K562 (cell line): ENCODE measurements at regions not wholly inside any gene's neighbourhood (a gene's known extent, or its start where the extent isn't known, plus 50 kb on each side); places are given as distances from the start of the nearest gene placed in this dataset.

Experiments
- ATAC-seq: fragments of 200-7000 bp; cut with Tn5 transposase; 3 replicates; pipeline ENCODE4 v1.9.1; 2020; ENCODE audit warnings: moderate library complexity
- BruUV-seq: library from RNA; stranded (reverse); fragments of 400-500 nt; replicated peaks from 2 replicates; lab custom pipeline; 2021; lab: Mats Ljungman, UMichigan
- CTCF ChIA-PET: fragments of 300-600 bp; formaldehyde crosslinking; extraction: SDS; loops from one replicate; lab custom pipeline; 2021; ENCODE audit warnings: low intra/inter-chr PET ratio; lab: Yijun Ruan, JAX
- POLR2A ChIA-PET: fragments of 300-600, 350-650 bp; sonication (Branson Sonifier 250); formaldehyde crosslinking; extraction: SDS; loops from one replicate; lab custom pipeline; 2021; ENCODE audit warnings: antibody characterized with exemption, inconsistent platforms; lab: Yijun Ruan, JAX
- DNase-seq, 4 experiments: peaks; one replicate each; pipeline versions ENCODE4 v3.0.0 to v3.0.0-alpha.2; 2011 to 2018; ENCODE audit warnings: low spot score in 3 of 4, mixed read lengths in 3 of 4; ENCODE audit errors: extremely low read depth in 1 of 4
- FAIRE-seq: peaks from 2 replicates; lab custom pipeline; 2011; peaks lifted over from hg19 to GRCh38; lab: Jason Lieb, UNC
- H2AFZ ChIP-seq: 2 replicates; pipeline ENCODE4 v1.6.0; 2011; ENCODE audit warnings: low read depth, low read length, control low read depth, inconsistent platforms
- H3K27ac ChIP-seq: fragments of 200-600 bp; 3 replicates; pipeline ENCODE4 v1.8.0; 2011; ENCODE audit warnings: low read depth, mild to moderate bottlenecking, control low read depth, inconsistent platforms, low read length, moderate library complexity, mixed read lengths; ENCODE audit errors: extremely low read depth
- H3K27me3 ChIP-seq, 2 experiments: fragments of 300-600 bp in 1 of 2; 2 replicates in 1 of 2; 3 replicates in 1 of 2; pipeline versions ENCODE4 v1.6.0 to v1.8.0; 2011; ENCODE audit warnings: inconsistent platforms in 2 of 2, low read length in 2 of 2, mild to moderate bottlenecking in 1 of 2, mixed read lengths in 1 of 2, moderate library complexity in 1 of 2; ENCODE audit not compliant: control insufficient read depth in 2 of 2, insufficient read depth in 2 of 2
- H3K36me3 ChIP-seq: fragments of 300-600 bp; 3 replicates; pipeline ENCODE4 v1.8.0; 2011; ENCODE audit warnings: mild to moderate bottlenecking, low read length, inconsistent platforms; ENCODE audit not compliant: control insufficient read depth, insufficient read depth
- H3K4me1 ChIP-seq, 2 experiments: fragments of 200-600 bp in 1 of 2; replicated peaks in 1 of 2; 2 replicates in 1 of 2; 3 replicates in 1 of 2; pipeline versions ENCODE4 v1.5.1 to v1.8.0; 2011; ENCODE audit warnings: inconsistent platforms in 2 of 2, low read length in 2 of 2, mild to moderate bottlenecking in 1 of 2, mixed read lengths in 1 of 2, moderate library complexity in 1 of 2; ENCODE audit not compliant: control insufficient read depth in 2 of 2, insufficient read depth in 2 of 2
- H3K4me2 ChIP-seq: 2 replicates; pipeline ENCODE4 v1.6.1; 2011; ENCODE audit warnings: low read length, control low read depth, inconsistent platforms, mixed read lengths; ENCODE audit not compliant: insufficient read depth
- H3K4me3 ChIP-seq: fragments of 200-600 bp; sonication (generic), shearing (Covaris generic); 2 replicates; pipeline ENCODE4 v1.5.1; 2016; ENCODE audit warnings: control low read depth, inconsistent platforms
- H3K79me2 ChIP-seq: fragments of 200-600 bp; 3 replicates; pipeline ENCODE4 v1.8.0; 2011; ENCODE audit warnings: low read length, inconsistent platforms; ENCODE audit not compliant: control insufficient read depth, insufficient read depth
- H3K9ac ChIP-seq, 2 experiments: 2 replicates each; pipeline versions ENCODE4 v1.6.0 to v1.6.1; 2011; ENCODE audit warnings: low read depth in 2 of 2, low read length in 2 of 2, control low read depth in 1 of 2, inconsistent platforms in 1 of 2, mild to moderate bottlenecking in 1 of 2, mixed read lengths in 1 of 2; ENCODE audit not compliant: insufficient read depth in 1 of 2
- H3K9me1 ChIP-seq: one replicate; pipeline ENCODE4 v1.6.0; 2011; ENCODE audit warnings: inconsistent platforms, mild to moderate bottlenecking, low read length, moderate library complexity; ENCODE audit not compliant: control insufficient read depth, insufficient read depth
- H3K9me3 ChIP-seq: replicated peaks from 2 replicates; pipeline ENCODE4 v1.5.1; 2011; ENCODE audit warnings: low read depth, low read length, inconsistent platforms; ENCODE audit not compliant: control insufficient read depth, insufficient read depth
- H4K20me1 ChIP-seq: replicated peaks from 2 replicates; pipeline ENCODE4 v1.6.1; 2011; ENCODE audit warnings: low read length, inconsistent platforms, mixed read lengths; ENCODE audit not compliant: control insufficient read depth, insufficient read depth
- CEBPB ChIP-seq: fragments of 450-650 bp; IDR thresholded peaks from 2 replicates; pipeline ENCODE4 v1.6.1; 2016; ENCODE audit warnings: missing genetic modification characterization, missing compliant biosample characterization
- CEBPG ChIP-seq, 3 experiments: fragments of 200-800 bp in 1 of 3; sonication (Bioruptor generic) in 1 of 3; sonication (generic) in 1 of 3; formaldehyde crosslinking in 1 of 3; IDR thresholded peaks in 2 of 3; conservative IDR thresholded peaks in 1 of 3; 2 replicates each; pipeline versions ENCODE4 v1.6.1 to v1.8.0; 2016 to 2022; ENCODE audit warnings: missing compliant biosample characterization in 2 of 3, missing genetic modification characterization in 2 of 3, mild to moderate bottlenecking in 1 of 3, missing genetic modification reagents in 1 of 3
- FOXJ2 ChIP-seq: fragments of 200-800 bp; sonication (Bioruptor generic); IDR thresholded peaks from 2 replicates; pipeline ENCODE4 v1.6.1; 2016; ENCODE audit warnings: missing genetic modification characterization, missing compliant biosample characterization
- HDAC6 ChIP-seq: IDR thresholded peaks from 2 replicates; pipeline ENCODE4 v1.6.1; 2012; ENCODE audit warnings: low read depth, mild to moderate bottlenecking, control low read depth, inconsistent platforms, low read length, moderate library complexity
- HEY1 ChIP-seq: fragments of 250-450 bp; sonication (Bioruptor Pico); IDR thresholded peaks from 2 replicates; pipeline ENCODE4 v1.5.0; 2020; ENCODE audit warnings: mild to moderate bottlenecking, moderate library complexity, borderline replicate concordance
- LARP7 ChIP-seq: fragments of 450-650 bp; IDR thresholded peaks from 2 replicates; pipeline ENCODE4 v1.6.1; 2016
- MTF1 ChIP-seq: fragments of 250-450 bp; sonication (Bioruptor Pico); IDR thresholded peaks from 2 replicates; pipeline ENCODE4 v1.9.0; 2021; ENCODE audit warnings: moderate library complexity, mild to moderate bottlenecking, inconsistent platforms, borderline replicate concordance
- SPI1 ChIP-seq: IDR thresholded peaks from 2 replicates; pipeline ENCODE4 v1.6.1; 2011; ENCODE audit warnings: low read depth, low read length, control low read depth, borderline replicate concordance
- ZC3H4 ChIP-seq: sonication (generic); formaldehyde crosslinking; IDR thresholded peaks from 2 replicates; pipeline ENCODE4 v1.9.0; 2021; ENCODE audit warnings: missing genetic modification reagents, borderline replicate concordance
- ZNF12 ChIP-seq: sonication (generic); formaldehyde crosslinking; IDR thresholded peaks from 2 replicates; pipeline ENCODE4 v1.4.0; 2020; ENCODE audit warnings: mild to moderate bottlenecking, missing genetic modification reagents
- ZNF121 ChIP-seq: sonication (generic); formaldehyde crosslinking; conservative IDR thresholded peaks from 2 replicates; pipeline ENCODE4 v1.8.0; 2022; ENCODE audit warnings: missing genetic modification reagents
- WGBS: fragments of 100-300 bp; shearing (Covaris generic); methylation state at CpG from one replicate; pipeline ENCODE4 v1.1.6; 2016; ENCODE audit warnings: low coverage, mixed read lengths; ENCODE audit not compliant: insufficient coverage; ENCODE audit errors: missing lambda C conversion rate; 5-methylcytosine and 5-hydroxymethylcytosine counted together
- in situ Hi-C: fragments of 300-500 bp; cut with MboI; formaldehyde crosslinking; loops from 4 replicates; pipeline ENCODE4 v1.15.0; 2018; ENCODE audit warnings: inconsistent platforms, mixed read lengths
- intact Hi-C: fragments of 100-400 bp; cut with micrococcal nuclease; formaldehyde crosslinking; loops from 2 replicates; pipeline ENCODE4 v1.14.2; 2022

DNA sequence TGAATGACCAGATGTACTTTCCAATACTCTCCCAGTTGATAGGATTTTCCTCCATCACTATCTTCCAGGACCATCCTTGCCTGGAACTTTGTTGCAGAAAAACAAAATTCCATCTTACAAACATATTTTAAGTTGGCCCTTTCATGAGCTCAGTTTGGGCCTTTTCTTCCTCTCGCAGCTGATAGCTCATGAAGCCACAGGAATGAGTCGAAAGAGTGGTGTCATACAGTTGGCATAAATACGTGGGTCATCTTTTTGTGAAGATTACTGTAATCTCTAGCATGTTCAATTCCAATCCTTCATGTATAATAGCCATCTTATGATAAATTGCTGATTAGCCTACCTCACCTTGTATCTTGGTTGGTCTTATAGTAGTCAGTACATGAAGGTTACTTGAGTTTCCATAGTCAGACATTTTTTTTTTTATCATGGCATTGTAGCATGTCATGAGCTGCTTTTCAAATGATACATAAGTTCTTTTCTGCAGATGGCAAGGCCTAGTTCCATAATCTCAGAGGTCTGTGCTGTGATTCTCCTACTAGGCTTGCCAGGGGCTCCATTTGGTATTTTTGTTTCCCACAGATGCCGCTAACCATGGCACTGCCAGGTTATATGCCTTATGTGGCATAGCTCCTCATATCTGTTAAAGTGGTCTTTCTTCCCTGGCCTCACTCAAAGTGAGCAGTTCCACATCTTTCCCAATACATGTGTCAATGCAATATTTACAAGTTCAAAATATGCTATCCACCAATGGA lies 380.6 kb upstream of the DCN start (continued):
- no peak for TF ChIP-seq ZNF121 (CRISPR knock-in tag)
- no peak for TF ChIP-seq HEY1 (CRISPR knock-in tag)
- TF ChIP-seq FOXJ2 (tag), result no peak
- no peak for TF ChIP-seq HDAC6
- TF ChIP-seq ZNF12 (CRISPR knock-in tag), result no peak
- no peak for TF ChIP-seq MTF1 (CRISPR knock-in tag)
- no peak for TF ChIP-seq LARP7
- TF ChIP-seq SPI1, result no peak

DNA sequence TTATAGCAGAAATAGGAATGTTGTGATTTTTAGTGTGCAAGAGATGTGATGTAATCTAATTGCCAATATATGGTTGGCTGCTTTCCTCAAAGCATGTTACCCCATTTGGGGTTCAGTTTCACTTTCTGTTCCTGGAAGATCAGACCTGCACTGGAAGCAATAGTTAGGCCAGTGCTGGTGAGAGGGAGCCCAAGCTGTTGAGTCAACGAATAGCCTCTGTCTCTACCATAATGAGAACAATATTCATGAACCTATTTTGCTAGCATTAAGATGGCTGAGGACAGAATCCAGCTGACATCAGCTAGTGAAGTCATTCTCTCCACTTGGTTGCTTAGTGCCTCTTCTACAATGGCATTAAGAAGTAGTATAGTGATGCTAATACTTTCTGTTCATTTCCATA lies 379.9 kb upstream of the DCN start:
- POLR2A ChIA-PET, result interaction anchor here (1.1 to 2.1 kb wide), 4 partner anchors 9 to 17 kb away, joined by 3 to 6 read pairs (median 4); no protein-coding TSS in a partner anchor
- TF ChIP-seq CEBPG (CRISPR knock-in tag; IDR thresholded peaks at IDR 0.05) (no peak), CEBPG (tag; conservative IDR thresholded peaks at IDR 0.05 in 1 of 2, IDR thresholded peaks at IDR 0.05 in 1 of 2) (peak; percentile 26 to 38; a peak in 1 of 4 replicates), CEBPB (tag) (0 out of 2 replicates have a peak, but pooled peaks have one; percentile 12), ZC3H4 (CRISPR knock-in tag) (no peak)

More for the DNA sequence above, 379.9 kb upstream of the DCN start:
- no peaks in the 10 kb centered on the region for H3K36me3 ChIP-seq
- H3K9ac ChIP-seq, result no peak overlapping the region
- intact Hi-C loops (no loop called here), in situ Hi-C loops (no loop called here)
- no peak overlapping the region for H3K27ac ChIP-seq
- BruUV-seq, result no TSS peak
- CTCF ChIA-PET, result no interaction called here
- no peaks in the 10 kb centered on the region for H3K9me1 ChIP-seq
- H4K20me1 ChIP-seq, result no peaks in the 10 kb centered on the region
- 31% methylated on average over 1 of the region's 1 CpG for WGBS
- peaks cover 7 to 9% of the 10 kb centered on the region in 2 experiments; a peak in 4 of 5 replicates for H3K4me1 ChIP-seq
- peaks cover 25% of the 10 kb centered on the region; the same call in 2 of the 3 replicates for H3K79me2 ChIP-seq
- no peaks in the 10 kb centered on the region for H3K9me3 ChIP-seq
- ATAC-seq, result no peak
- no peak overlapping the region for H3K4me2 ChIP-seq
- DNase-seq, result no peak
- no peak overlapping the region for H3K4me3 ChIP-seq
- H3K27me3 ChIP-seq, result no peaks in the 10 kb centered on the region
- H2AFZ ChIP-seq, result no peak overlapping the region
- no peak for FAIRE-seq
